GM23338 (cell line): ENCODE measurements at regions not wholly inside any gene's neighbourhood (a gene's known extent, or its start where the extent isn't known, plus 50 kb on each side); places are given as distances from the start of the nearest gene placed in this dataset.

Source experiments
- ATAC-seq: fragments of 200-7000 bp; cut with Tn5 transposase; 3 replicates; pipeline ENCODE4 v1.9.1; 2020
- DNase-seq: peaks from one replicate; pipeline ENCODE4 v3.0.0-alpha.2; 2015; ENCODE audit warnings: low spot score
- H2AFZ ChIP-seq: fragments of 200-600 bp; sonication (generic); 2 replicates; pipeline ENCODE4 v1.8.0; 2016; ENCODE audit warnings: antibody characterized with exemption, mild to moderate bottlenecking, moderate library complexity
- H3F3A ChIP-seq: fragments of 200-600 bp; sonication (generic); replicated peaks from 2 replicates; pipeline ENCODE4 v1.8.0; 2017; ENCODE audit warnings: antibody characterized with exemption, mixed run types, low read depth
- H3K27ac ChIP-seq: fragments of 200-600 bp; sonication (generic); 2 replicates; pipeline ENCODE4 v1.6.1; 2016; ENCODE audit warnings: low read depth
- H3K27me3 ChIP-seq: fragments of 200-600 bp; sonication (generic); 2 replicates; pipeline ENCODE4 v1.8.0; 2016; ENCODE audit warnings: mild to moderate bottlenecking, mixed run types, moderate library complexity; ENCODE audit not compliant: insufficient read depth
- H3K36me3 ChIP-seq: fragments of 200-600 bp; sonication (generic); 2 replicates; pipeline ENCODE4 v1.8.0; 2016; ENCODE audit warnings: mild to moderate bottlenecking; ENCODE audit not compliant: insufficient read depth
- H3K4me1 ChIP-seq: fragments of 200-600 bp; sonication (generic); 2 replicates; pipeline ENCODE4 v1.8.0; 2016; ENCODE audit warnings: mild to moderate bottlenecking, moderate library complexity; ENCODE audit not compliant: insufficient read depth
- H3K4me2 ChIP-seq: fragments of 200-600 bp; sonication (generic); 2 replicates; pipeline ENCODE4 v1.7.1; 2017; ENCODE audit warnings: mixed run types
- H3K4me3 ChIP-seq: fragments of 200-600 bp; sonication (generic); 2 replicates; pipeline ENCODE4 v1.6.1; 2016; ENCODE audit warnings: mixed run types
- H3K79me2 ChIP-seq: fragments of 200-600 bp; sonication (generic); replicated peaks from 2 replicates; pipeline ENCODE4 v1.8.0; 2017; ENCODE audit warnings: mild to moderate bottlenecking; ENCODE audit not compliant: insufficient read depth
- H3K9me2 ChIP-seq: fragments of 200-600 bp; sonication (generic); 2 replicates; pipeline ENCODE4 v1.8.0; 2017; ENCODE audit not compliant: insufficient read depth
- H4K20me1 ChIP-seq: fragments of 200-600 bp; sonication (generic); replicated peaks from 2 replicates; pipeline ENCODE4 v1.8.0; 2017; ENCODE audit warnings: mild to moderate bottlenecking; ENCODE audit not compliant: insufficient read depth
- H3K27ac Mint-ChIP-seq: 2 replicates; pipeline ENCODE4 v1.8.0; 2020; ENCODE audit warnings: inconsistent platforms, mild to moderate bottlenecking, moderate library complexity, mixed read lengths
- H3K27me3 Mint-ChIP-seq: 3 replicates; pipeline ENCODE4 v1.8.0; 2022; ENCODE audit warnings: low read depth, mild to moderate bottlenecking, moderate library complexity, mixed read lengths, inconsistent platforms; ENCODE audit not compliant: insufficient read depth, poor library complexity
- H3K36me3 Mint-ChIP-seq: 3 replicates; pipeline ENCODE4 v1.8.0; 2021; ENCODE audit warnings: low read depth, mild to moderate bottlenecking, inconsistent platforms, moderate library complexity, mixed read lengths
- H3K4me1 Mint-ChIP-seq: 3 replicates; pipeline ENCODE4 v1.8.0; 2020; ENCODE audit warnings: mild to moderate bottlenecking, inconsistent platforms, mixed read lengths
- H3K4me3 Mint-ChIP-seq: 3 replicates; pipeline ENCODE4 v1.8.0; 2021; ENCODE audit warnings: moderate library complexity, mild to moderate bottlenecking, inconsistent platforms, mixed read lengths
- H3K9me3 Mint-ChIP-seq: 3 replicates; pipeline ENCODE4 v1.8.0; 2020; ENCODE audit warnings: moderate library complexity, mild to moderate bottlenecking, inconsistent platforms, mixed read lengths
- CREB1 ChIP-seq: fragments of 250-450 bp; sonication (Bioruptor Pico); IDR thresholded peaks from 2 replicates; pipeline ENCODE4 v1.5.0; 2020; ENCODE audit warnings: low read depth, mild to moderate bottlenecking, moderate library complexity
- EZH2 ChIP-seq: fragments of 200-600 bp; sonication (generic); IDR thresholded peaks from one replicate; pipeline ENCODE4 v1.8.0; 2017; ENCODE audit warnings: antibody characterized with exemption, mild to moderate bottlenecking, low read depth; ENCODE audit not compliant: unreplicated experiment
- EZH2phosphoT487 ChIP-seq: fragments of 200-600 bp; sonication (generic); IDR thresholded peaks from one replicate; pipeline ENCODE4 v1.8.1; 2018; ENCODE audit warnings: antibody characterized with exemption; ENCODE audit not compliant: unreplicated experiment
- JUNB ChIP-seq: IDR thresholded peaks from one replicate; pipeline ENCODE4 v1.6.1; 2016; ENCODE audit warnings: antibody characterized with exemption; ENCODE audit not compliant: unreplicated experiment
- NANOG ChIP-seq: IDR thresholded peaks from 2 replicates; pipeline ENCODE4 v1.6.1; 2016; ENCODE audit warnings: antibody characterized with exemption, borderline replicate concordance
- STAT1 ChIP-seq: IDR thresholded peaks from one replicate; pipeline ENCODE4 v1.6.1; 2016; ENCODE audit warnings: antibody characterized with exemption; ENCODE audit not compliant: unreplicated experiment
- ZNF114 ChIP-seq: fragments of 250-450 bp; sonication (Bioruptor Pico); IDR thresholded peaks from 2 replicates; pipeline ENCODE4 v1.5.0; 2020; ENCODE audit warnings: mild to moderate bottlenecking, moderate library complexity
- TF ChIP-seq, protein P1 (sequence below): IDR thresholded peaks from one replicate; pipeline ENCODE4 v1.6.1; 2018; ENCODE audit warnings: antibody characterized with exemption; ENCODE audit not compliant: unreplicated experiment
- TF ChIP-seq, protein P2 (sequence below): IDR thresholded peaks from 2 replicates; pipeline ENCODE4 v1.6.1; 2016; ENCODE audit warnings: antibody characterized with exemption
- TF ChIP-seq, protein P3 (sequence below), 2 experiments: fragments of 200-600 bp in 1 of 2; sonication (generic) in 1 of 2; conservative IDR thresholded peaks; 2 replicates each; pipeline versions ENCODE4 v1.5.1 to v1.6.1; 2016 to 2017; ENCODE audit warnings: antibody characterized with exemption in 2 of 2, low read depth in 2 of 2, mild to moderate bottlenecking in 2 of 2, moderate library complexity in 1 of 2
- TF ChIP-seq, protein P4 (sequence below): fragments of 250-450 bp; sonication (Bioruptor Pico); IDR thresholded peaks from 2 replicates; pipeline ENCODE4 v1.5.0; 2020; ENCODE audit warnings: mild to moderate bottlenecking, moderate library complexity

DNA sequence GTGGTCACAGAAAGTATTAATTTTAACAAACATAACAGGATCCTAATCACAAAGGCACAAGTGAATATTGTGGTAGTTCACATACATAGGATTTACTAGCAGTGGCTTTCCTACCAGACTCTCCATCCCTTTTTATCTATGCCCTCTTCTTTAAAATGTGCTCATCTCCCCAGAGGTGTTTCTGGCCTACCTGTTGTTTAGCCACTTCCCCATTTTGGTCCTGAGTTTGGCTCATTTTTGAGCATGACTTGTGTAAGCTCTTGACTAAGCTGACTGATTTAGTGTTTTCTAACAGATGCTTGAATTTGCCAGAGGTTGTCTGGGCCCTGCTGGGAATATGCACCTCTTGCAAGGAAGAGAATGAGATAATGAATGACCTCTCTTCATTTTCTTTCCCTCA lies 517.7 kb upstream of the CLINT1 start:
- ATAC-seq = no peak
- no peaks in the 10 kb centered on the region for H3K4me1 ChIP-seq
- Mint-ChIP-seq H3K27ac (no peak overlapping the region), H3K4me1 (no peaks in the 10 kb centered on the region), H3K9me3 (peaks cover 3% of the 10 kb centered on the region; the same call in 1 of the 3 replicates), H3K36me3 (no peaks in the 10 kb centered on the region), H3K4me3 (no peak overlapping the region), H3K27me3 (peaks cover 1% of the 10 kb centered on the region)
- no peaks in the 10 kb centered on the region for H4K20me1 ChIP-seq
- no peaks in the 10 kb centered on the region for H3F3A ChIP-seq
- no peaks in the 10 kb centered on the region for H3K79me2 ChIP-seq
- H3K4me3 ChIP-seq = no peak overlapping the region
- H3K27me3 ChIP-seq = no peaks in the 10 kb centered on the region
- no peaks in the 10 kb centered on the region for H3K36me3 ChIP-seq
- DNase-seq = no peak
- no peak overlapping the region for H3K4me2 ChIP-seq
- no peak overlapping the region for H2AFZ ChIP-seq
- no peak overlapping the region for H3K27ac ChIP-seq
- TF ChIP-seq STAT1 (no peak), EZH2phosphoT487 (no peak), EZH2 (no peak), CREB1 (no peak), JUNB (no peak), ZNF114 (CRISPR knock-in tag) (no peak), NANOG (no peak)
- TF ChIP-seq, protein P1, sequence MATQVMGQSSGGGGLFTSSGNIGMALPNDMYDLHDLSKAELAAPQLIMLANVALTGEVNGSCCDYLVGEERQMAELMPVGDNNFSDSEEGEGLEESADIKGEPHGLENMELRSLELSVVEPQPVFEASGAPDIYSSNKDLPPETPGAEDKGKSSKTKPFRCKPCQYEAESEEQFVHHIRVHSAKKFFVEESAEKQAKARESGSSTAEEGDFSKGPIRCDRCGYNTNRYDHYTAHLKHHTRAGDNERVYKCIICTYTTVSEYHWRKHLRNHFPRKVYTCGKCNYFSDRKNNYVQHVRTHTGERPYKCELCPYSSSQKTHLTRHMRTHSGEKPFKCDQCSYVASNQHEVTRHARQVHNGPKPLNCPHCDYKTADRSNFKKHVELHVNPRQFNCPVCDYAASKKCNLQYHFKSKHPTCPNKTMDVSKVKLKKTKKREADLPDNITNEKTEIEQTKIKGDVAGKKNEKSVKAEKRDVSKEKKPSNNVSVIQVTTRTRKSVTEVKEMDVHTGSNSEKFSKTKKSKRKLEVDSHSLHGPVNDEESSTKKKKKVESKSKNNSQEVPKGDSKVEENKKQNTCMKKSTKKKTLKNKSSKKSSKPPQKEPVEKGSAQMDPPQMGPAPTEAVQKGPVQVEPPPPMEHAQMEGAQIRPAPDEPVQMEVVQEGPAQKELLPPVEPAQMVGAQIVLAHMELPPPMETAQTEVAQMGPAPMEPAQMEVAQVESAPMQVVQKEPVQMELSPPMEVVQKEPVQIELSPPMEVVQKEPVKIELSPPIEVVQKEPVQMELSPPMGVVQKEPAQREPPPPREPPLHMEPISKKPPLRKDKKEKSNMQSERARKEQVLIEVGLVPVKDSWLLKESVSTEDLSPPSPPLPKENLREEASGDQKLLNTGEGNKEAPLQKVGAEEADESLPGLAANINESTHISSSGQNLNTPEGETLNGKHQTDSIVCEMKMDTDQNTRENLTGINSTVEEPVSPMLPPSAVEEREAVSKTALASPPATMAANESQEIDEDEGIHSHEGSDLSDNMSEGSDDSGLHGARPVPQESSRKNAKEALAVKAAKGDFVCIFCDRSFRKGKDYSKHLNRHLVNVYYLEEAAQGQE = no peak
- TF ChIP-seq, protein P2, sequence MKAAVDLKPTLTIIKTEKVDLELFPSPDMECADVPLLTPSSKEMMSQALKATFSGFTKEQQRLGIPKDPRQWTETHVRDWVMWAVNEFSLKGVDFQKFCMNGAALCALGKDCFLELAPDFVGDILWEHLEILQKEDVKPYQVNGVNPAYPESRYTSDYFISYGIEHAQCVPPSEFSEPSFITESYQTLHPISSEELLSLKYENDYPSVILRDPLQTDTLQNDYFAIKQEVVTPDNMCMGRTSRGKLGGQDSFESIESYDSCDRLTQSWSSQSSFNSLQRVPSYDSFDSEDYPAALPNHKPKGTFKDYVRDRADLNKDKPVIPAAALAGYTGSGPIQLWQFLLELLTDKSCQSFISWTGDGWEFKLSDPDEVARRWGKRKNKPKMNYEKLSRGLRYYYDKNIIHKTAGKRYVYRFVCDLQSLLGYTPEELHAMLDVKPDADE = no peak
- TF ChIP-seq, protein P3, sequence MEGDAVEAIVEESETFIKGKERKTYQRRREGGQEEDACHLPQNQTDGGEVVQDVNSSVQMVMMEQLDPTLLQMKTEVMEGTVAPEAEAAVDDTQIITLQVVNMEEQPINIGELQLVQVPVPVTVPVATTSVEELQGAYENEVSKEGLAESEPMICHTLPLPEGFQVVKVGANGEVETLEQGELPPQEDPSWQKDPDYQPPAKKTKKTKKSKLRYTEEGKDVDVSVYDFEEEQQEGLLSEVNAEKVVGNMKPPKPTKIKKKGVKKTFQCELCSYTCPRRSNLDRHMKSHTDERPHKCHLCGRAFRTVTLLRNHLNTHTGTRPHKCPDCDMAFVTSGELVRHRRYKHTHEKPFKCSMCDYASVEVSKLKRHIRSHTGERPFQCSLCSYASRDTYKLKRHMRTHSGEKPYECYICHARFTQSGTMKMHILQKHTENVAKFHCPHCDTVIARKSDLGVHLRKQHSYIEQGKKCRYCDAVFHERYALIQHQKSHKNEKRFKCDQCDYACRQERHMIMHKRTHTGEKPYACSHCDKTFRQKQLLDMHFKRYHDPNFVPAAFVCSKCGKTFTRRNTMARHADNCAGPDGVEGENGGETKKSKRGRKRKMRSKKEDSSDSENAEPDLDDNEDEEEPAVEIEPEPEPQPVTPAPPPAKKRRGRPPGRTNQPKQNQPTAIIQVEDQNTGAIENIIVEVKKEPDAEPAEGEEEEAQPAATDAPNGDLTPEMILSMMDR (conservative IDR thresholded peaks at IDR 0.05; ENCODE audit: low read depth in 2 of 2) = no peak
- TF ChIP-seq, protein P4, sequence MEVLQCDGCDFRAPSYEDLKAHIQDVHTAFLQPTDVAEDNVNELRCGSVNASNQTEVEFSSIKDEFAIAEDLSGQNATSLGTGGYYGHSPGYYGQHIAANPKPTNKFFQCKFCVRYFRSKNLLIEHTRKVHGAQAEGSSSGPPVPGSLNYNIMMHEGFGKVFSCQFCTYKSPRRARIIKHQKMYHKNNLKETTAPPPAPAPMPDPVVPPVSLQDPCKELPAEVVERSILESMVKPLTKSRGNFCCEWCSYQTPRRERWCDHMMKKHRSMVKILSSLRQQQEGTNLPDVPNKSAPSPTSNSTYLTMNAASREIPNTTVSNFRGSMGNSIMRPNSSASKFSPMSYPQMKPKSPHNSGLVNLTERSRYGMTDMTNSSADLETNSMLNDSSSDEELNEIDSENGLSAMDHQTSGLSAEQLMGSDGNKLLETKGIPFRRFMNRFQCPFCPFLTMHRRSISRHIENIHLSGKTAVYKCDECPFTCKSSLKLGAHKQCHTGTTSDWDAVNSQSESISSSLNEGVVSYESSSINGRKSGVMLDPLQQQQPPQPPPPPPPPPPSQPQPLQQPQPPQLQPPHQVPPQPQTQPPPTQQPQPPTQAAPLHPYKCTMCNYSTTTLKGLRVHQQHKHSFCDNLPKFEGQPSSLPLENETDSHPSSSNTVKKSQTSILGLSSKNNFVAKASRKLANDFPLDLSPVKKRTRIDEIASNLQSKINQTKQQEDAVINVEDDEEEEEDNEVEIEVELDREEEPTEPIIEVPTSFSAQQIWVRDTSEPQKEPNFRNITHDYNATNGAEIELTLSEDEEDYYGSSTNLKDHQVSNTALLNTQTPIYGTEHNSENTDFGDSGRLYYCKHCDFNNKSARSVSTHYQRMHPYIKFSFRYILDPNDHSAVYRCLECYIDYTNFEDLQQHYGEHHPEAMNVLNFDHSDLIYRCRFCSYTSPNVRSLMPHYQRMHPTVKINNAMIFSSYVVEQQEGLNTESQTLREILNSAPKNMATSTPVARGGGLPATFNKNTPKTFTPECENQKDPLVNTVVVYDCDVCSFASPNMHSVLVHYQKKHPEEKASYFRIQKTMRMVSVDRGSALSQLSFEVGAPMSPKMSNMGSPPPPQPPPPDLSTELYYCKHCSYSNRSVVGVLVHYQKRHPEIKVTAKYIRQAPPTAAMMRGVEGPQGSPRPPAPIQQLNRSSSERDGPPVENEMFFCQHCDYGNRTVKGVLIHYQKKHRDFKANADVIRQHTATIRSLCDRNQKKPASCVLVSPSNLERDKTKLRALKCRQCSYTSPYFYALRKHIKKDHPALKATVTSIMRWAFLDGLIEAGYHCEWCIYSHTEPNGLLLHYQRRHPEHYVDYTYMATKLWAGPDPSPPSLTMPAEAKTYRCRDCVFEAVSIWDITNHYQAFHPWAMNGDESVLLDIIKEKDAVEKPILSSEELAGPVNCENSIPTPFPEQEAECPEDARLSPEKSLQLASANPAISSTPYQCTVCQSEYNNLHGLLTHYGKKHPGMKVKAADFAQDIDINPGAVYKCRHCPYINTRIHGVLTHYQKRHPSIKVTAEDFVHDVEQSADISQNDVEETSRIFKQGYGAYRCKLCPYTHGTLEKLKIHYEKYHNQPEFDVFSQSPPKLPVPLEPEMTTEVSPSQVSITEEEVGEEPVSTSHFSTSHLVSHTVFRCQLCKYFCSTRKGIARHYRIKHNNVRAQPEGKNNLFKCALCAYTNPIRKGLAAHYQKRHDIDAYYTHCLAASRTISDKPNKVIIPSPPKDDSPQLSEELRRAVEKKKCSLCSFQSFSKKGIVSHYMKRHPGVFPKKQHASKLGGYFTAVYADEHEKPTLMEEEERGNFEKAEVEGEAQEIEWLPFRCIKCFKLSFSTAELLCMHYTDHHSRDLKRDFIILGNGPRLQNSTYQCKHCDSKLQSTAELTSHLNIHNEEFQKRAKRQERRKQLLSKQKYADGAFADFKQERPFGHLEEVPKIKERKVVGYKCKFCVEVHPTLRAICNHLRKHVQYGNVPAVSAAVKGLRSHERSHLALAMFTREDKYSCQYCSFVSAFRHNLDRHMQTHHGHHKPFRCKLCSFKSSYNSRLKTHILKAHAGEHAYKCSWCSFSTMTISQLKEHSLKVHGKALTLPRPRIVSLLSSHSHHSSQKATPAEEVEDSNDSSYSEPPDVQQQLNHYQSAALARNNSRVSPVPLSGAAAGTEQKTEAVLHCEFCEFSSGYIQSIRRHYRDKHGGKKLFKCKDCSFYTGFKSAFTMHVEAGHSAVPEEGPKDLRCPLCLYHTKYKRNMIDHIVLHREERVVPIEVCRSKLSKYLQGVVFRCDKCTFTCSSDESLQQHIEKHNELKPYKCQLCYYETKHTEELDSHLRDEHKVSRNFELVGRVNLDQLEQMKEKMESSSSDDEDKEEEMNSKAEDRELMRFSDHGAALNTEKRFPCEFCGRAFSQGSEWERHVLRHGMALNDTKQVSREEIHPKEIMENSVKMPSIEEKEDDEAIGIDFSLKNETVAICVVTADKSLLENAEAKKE (CRISPR knock-in tag) = no peak
- H3K9me2 ChIP-seq = no peaks in the 10 kb centered on the region
